WTC11 (cell line): ENCODE measurements at regions not wholly inside any gene's neighbourhood (a gene's known extent, or its start where the extent isn't known, plus 50 kb on each side); places are given as distances from the start of the nearest gene placed in this dataset.

Source experiments
- ATAC-seq: fragments of 200-7000 bp; cut with Tn5 transposase; 2 replicates; pipeline ENCODE4 v1.10.0; 2021; ENCODE audit warnings: mild to moderate bottlenecking, moderate library complexity
- CTCF ChIA-PET: fragments of 300-600 bp; sonication (Branson Sonifier 250); formaldehyde crosslinking; loops from one replicate; lab custom pipeline; 2021; ENCODE audit warnings: antibody characterized with exemption; lab: Charles Lee
- POLR2A ChIA-PET: fragments of 350-600 bp; sonication (Branson Sonifier 250); formaldehyde crosslinking; loops from one replicate; lab custom pipeline; 2021; ENCODE audit warnings: antibody characterized with exemption; lab: Charles Lee
- DNase-seq: peaks from one replicate; pipeline ENCODE4 v3.0.0; 2021; ENCODE audit warnings: low spot score
- H3K27ac Mint-ChIP-seq: 2 replicates; pipeline ENCODE4 v1.8.0; 2021; ENCODE audit warnings: mixed read lengths
- H3K27me3 Mint-ChIP-seq: 2 replicates; pipeline ENCODE4 v1.8.0; 2021; ENCODE audit warnings: low read depth, mild to moderate bottlenecking, moderate library complexity, mixed read lengths
- H3K36me3 Mint-ChIP-seq: 2 replicates; pipeline ENCODE4 v1.8.0; 2021; ENCODE audit warnings: mixed read lengths
- H3K4me1 Mint-ChIP-seq: 2 replicates; pipeline ENCODE4 v1.8.0; 2022; ENCODE audit warnings: mixed read lengths
- H3K4me3 Mint-ChIP-seq: 2 replicates; pipeline ENCODE4 v1.8.0; 2021; ENCODE audit warnings: mild to moderate bottlenecking, moderate library complexity, mixed read lengths
- H3K9me3 Mint-ChIP-seq: 2 replicates; pipeline ENCODE4 v1.8.0; 2021; ENCODE audit warnings: mixed read lengths
- CREB1 ChIP-seq: sonication (generic); formaldehyde crosslinking; IDR thresholded peaks from 2 replicates; pipeline ENCODE4 v1.8.0; 2023; ENCODE audit warnings: mild to moderate bottlenecking, missing genetic modification reagents
- FOXJ3 ChIP-seq: sonication (generic); formaldehyde crosslinking; IDR thresholded peaks from 2 replicates; pipeline ENCODE4 v1.9.0; 2021; ENCODE audit warnings: missing genetic modification reagents, mild to moderate bottlenecking, borderline replicate concordance
- NR1H2 ChIP-seq: sonication (generic); formaldehyde crosslinking; IDR thresholded peaks from 2 replicates; pipeline ENCODE4 v1.9.0; 2021; ENCODE audit warnings: mild to moderate bottlenecking, moderate library complexity, missing genetic modification reagents
- TP53 ChIP-seq: sonication (generic); formaldehyde crosslinking; IDR thresholded peaks from 2 replicates; pipeline ENCODE4 v1.8.1; 2023; ENCODE audit warnings: mild to moderate bottlenecking, missing genetic modification reagents
- TF ChIP-seq, protein P1 (sequence below): sonication (generic); formaldehyde crosslinking; IDR thresholded peaks from 2 replicates; pipeline ENCODE4 v1.8.1; 2022; ENCODE audit warnings: low read depth, missing genetic modification reagents, borderline replicate concordance
- TF ChIP-seq, protein P2 (sequence below): fragments of 250-450 bp; sonication (Bioruptor Pico); IDR thresholded peaks from 2 replicates; pipeline ENCODE4 v1.9.0; 2021; ENCODE audit warnings: mild to moderate bottlenecking
- TF ChIP-seq, protein P3 (sequence below): sonication (generic); formaldehyde crosslinking; IDR thresholded peaks from 2 replicates; pipeline ENCODE4 v1.8.0; 2022; ENCODE audit warnings: missing genetic modification reagents
- TF ChIP-seq, protein P4 (sequence below): sonication (generic); formaldehyde crosslinking; IDR thresholded peaks from 2 replicates; pipeline ENCODE4 v1.8.1; 2023; ENCODE audit warnings: mild to moderate bottlenecking, missing genetic modification reagents
- TF ChIP-seq, protein P5 (sequence below): sonication (generic); formaldehyde crosslinking; IDR thresholded peaks from 2 replicates; pipeline ENCODE4 v1.8.1; 2023; ENCODE audit warnings: mild to moderate bottlenecking, missing genetic modification reagents, borderline replicate concordance

DNA sequence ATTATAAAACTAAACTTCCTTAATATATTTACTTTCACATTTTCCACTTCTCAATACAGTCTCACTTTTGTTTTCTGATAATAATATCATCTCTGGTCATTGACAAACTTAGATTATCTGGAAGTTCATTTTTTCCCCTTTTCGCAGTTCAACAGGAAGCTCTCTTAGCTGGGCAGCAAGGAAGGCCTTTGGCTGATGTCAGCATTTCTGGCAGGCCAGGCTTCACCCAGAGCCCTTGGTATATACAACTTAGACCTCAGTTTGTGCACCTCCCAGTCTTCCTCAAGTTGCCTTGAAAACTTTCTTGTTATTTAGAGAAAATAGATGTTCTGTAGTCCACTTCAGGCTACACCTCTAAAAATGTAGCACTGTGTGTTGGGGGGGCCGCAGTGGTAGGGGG lies 1103.6 kb downstream of the AMY1C start:
- Mint-ChIP-seq H3K4me3 (no peak overlapping the region), H3K27ac (no peak overlapping the region), H3K27me3 (no peaks in the 10 kb centered on the region), H3K9me3 (peaks cover 11% of the 10 kb centered on the region), H3K36me3 (0 out of 2 replicates have a peak, but pooled peaks cover 5% of the 10 kb centered on the region), H3K4me1 (no peaks in the 10 kb centered on the region)
- ChIA-PET POLR2A (no interaction called here), CTCF (interaction anchor here (1.3 kb wide), 1 partner anchor 25 kb away, joined by 3 read pairs; no protein-coding TSS in a partner anchor)
- ATAC-seq (no peak), DNase-seq (no peak)
- TF ChIP-seq FOXJ3 (CRISPR knock-in tag) (no peak), CREB1 (no peak)
- TF ChIP-seq, protein P1, sequence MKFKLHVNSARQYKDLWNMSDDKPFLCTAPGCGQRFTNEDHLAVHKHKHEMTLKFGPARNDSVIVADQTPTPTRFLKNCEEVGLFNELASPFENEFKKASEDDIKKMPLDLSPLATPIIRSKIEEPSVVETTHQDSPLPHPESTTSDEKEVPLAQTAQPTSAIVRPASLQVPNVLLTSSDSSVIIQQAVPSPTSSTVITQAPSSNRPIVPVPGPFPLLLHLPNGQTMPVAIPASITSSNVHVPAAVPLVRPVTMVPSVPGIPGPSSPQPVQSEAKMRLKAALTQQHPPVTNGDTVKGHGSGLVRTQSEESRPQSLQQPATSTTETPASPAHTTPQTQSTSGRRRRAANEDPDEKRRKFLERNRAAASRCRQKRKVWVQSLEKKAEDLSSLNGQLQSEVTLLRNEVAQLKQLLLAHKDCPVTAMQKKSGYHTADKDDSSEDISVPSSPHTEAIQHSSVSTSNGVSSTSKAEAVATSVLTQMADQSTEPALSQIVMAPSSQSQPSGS (CRISPR knock-in tag) = no peak
- TF ChIP-seq, protein P2, sequence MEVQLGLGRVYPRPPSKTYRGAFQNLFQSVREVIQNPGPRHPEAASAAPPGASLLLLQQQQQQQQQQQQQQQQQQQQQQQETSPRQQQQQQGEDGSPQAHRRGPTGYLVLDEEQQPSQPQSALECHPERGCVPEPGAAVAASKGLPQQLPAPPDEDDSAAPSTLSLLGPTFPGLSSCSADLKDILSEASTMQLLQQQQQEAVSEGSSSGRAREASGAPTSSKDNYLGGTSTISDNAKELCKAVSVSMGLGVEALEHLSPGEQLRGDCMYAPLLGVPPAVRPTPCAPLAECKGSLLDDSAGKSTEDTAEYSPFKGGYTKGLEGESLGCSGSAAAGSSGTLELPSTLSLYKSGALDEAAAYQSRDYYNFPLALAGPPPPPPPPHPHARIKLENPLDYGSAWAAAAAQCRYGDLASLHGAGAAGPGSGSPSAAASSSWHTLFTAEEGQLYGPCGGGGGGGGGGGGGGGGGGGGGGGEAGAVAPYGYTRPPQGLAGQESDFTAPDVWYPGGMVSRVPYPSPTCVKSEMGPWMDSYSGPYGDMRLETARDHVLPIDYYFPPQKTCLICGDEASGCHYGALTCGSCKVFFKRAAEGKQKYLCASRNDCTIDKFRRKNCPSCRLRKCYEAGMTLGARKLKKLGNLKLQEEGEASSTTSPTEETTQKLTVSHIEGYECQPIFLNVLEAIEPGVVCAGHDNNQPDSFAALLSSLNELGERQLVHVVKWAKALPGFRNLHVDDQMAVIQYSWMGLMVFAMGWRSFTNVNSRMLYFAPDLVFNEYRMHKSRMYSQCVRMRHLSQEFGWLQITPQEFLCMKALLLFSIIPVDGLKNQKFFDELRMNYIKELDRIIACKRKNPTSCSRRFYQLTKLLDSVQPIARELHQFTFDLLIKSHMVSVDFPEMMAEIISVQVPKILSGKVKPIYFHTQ (CRISPR knock-in tag) = no peak

DNA sequence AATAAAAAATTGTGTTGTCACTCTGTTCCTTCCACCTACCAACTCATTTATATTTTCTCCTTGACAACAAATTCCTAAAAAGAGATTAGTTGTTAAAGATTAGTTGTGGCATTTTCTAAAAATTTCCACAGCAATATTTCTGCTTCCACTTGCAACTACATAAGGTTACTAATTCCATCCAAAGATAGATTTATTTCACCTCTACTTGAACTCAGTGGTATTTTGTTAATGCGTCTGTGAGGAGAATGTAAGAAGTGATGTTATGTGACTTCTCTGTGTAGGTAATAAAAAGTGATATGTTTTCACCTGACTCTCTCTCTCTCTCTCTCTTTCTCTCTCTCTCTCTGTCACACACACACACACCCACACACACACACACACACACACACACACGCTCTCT lies 1104.8 kb downstream of the AMY1C start:
- 0 out of 2 replicates have a peak, but pooled peaks cover 5% of the 10 kb centered on the region for H3K36me3 Mint-ChIP-seq
- no peak for ATAC-seq
- H3K27ac Mint-ChIP-seq = no peak overlapping the region
- ChIA-PET POLR2A (no interaction called here), CTCF (interaction anchor here (1.3 kb wide), 1 partner anchor 24 kb away, joined by 3 read pairs; no protein-coding TSS in a partner anchor)
- no peaks in the 10 kb centered on the region for H3K27me3 Mint-ChIP-seq
- H3K9me3 Mint-ChIP-seq = peaks cover 11% of the 10 kb centered on the region
- H3K4me1 Mint-ChIP-seq = no peaks in the 10 kb centered on the region
- no peak for DNase-seq
- no peak overlapping the region for H3K4me3 Mint-ChIP-seq
- no peak for TF ChIP-seq NR1H2 (CRISPR knock-in tag)
- TF ChIP-seq, protein P3, sequence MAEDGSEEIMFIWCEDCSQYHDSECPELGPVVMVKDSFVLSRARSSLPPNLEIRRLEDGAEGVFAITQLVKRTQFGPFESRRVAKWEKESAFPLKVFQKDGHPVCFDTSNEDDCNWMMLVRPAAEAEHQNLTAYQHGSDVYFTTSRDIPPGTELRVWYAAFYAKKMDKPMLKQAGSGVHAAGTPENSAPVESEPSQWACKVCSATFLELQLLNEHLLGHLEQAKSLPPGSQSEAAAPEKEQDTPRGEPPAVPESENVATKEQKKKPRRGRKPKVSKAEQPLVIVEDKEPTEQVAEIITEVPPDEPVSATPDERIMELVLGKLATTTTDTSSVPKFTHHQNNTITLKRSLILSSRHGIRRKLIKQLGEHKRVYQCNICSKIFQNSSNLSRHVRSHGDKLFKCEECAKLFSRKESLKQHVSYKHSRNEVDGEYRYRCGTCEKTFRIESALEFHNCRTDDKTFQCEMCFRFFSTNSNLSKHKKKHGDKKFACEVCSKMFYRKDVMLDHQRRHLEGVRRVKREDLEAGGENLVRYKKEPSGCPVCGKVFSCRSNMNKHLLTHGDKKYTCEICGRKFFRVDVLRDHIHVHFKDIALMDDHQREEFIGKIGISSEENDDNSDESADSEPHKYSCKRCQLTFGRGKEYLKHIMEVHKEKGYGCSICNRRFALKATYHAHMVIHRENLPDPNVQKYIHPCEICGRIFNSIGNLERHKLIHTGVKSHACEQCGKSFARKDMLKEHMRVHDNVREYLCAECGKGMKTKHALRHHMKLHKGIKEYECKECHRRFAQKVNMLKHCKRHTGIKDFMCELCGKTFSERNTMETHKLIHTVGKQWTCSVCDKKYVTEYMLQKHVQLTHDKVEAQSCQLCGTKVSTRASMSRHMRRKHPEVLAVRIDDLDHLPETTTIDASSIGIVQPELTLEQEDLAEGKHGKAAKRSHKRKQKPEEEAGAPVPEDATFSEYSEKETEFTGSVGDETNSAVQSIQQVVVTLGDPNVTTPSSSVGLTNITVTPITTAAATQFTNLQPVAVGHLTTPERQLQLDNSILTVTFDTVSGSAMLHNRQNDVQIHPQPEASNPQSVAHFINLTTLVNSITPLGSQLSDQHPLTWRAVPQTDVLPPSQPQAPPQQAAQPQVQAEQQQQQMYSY = no peak
- TF ChIP-seq, protein P4, sequence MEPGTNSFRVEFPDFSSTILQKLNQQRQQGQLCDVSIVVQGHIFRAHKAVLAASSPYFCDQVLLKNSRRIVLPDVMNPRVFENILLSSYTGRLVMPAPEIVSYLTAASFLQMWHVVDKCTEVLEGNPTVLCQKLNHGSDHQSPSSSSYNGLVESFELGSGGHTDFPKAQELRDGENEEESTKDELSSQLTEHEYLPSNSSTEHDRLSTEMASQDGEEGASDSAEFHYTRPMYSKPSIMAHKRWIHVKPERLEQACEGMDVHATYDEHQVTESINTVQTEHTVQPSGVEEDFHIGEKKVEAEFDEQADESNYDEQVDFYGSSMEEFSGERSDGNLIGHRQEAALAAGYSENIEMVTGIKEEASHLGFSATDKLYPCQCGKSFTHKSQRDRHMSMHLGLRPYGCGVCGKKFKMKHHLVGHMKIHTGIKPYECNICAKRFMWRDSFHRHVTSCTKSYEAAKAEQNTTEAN = no peak
- no peak for TF ChIP-seq TP53 (CRISPR knock-in tag)
- TF ChIP-seq, protein P5, sequence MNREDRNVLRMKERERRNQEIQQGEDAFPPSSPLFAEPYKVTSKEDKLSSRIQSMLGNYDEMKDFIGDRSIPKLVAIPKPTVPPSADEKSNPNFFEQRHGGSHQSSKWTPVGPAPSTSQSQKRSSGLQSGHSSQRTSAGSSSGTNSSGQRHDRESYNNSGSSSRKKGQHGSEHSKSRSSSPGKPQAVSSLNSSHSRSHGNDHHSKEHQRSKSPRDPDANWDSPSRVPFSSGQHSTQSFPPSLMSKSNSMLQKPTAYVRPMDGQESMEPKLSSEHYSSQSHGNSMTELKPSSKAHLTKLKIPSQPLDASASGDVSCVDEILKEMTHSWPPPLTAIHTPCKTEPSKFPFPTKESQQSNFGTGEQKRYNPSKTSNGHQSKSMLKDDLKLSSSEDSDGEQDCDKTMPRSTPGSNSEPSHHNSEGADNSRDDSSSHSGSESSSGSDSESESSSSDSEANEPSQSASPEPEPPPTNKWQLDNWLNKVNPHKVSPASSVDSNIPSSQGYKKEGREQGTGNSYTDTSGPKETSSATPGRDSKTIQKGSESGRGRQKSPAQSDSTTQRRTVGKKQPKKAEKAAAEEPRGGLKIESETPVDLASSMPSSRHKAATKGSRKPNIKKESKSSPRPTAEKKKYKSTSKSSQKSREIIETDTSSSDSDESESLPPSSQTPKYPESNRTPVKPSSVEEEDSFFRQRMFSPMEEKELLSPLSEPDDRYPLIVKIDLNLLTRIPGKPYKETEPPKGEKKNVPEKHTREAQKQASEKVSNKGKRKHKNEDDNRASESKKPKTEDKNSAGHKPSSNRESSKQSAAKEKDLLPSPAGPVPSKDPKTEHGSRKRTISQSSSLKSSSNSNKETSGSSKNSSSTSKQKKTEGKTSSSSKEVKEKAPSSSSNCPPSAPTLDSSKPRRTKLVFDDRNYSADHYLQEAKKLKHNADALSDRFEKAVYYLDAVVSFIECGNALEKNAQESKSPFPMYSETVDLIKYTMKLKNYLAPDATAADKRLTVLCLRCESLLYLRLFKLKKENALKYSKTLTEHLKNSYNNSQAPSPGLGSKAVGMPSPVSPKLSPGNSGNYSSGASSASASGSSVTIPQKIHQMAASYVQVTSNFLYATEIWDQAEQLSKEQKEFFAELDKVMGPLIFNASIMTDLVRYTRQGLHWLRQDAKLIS (CRISPR knock-in tag) = no peak
